Prostate gland (tissue), 2 donors: ENCODE measurements at regions not wholly inside any gene's neighbourhood (a gene's known extent, or its start where the extent isn't known, plus 50 kb on each side); places are given as distances from the start of the nearest gene placed in this dataset.

Source experiments
- POLR2A ChIP-seq: fragments of 450-650 bp; IDR thresholded peaks from one replicate; pipeline ENCODE4 v1.6.1; 2016; ENCODE audit warnings: antibody characterized with exemption, mild to moderate bottlenecking
- POLR2AphosphoS5 ChIP-seq: sonication (generic); formaldehyde crosslinking; IDR thresholded peaks from one replicate; pipeline ENCODE4 v1.6.1; 2017; ENCODE audit warnings: antibody characterized with exemption
- TF ChIP-seq, protein P1 (sequence below), 4 experiments: fragments of 200-600 bp in 2 of 4; fragments of 450-650 bp in 2 of 4; sonication (generic) in 2 of 4; IDR thresholded peaks; 1 replicate in 3 of 4; 2 replicates in 1 of 4; pipeline ENCODE4 v1.5.1; 2016 to 2019; ENCODE audit warnings: antibody characterized with exemption in 4 of 4, mild to moderate bottlenecking in 2 of 4, moderate library complexity in 2 of 4

DNA sequence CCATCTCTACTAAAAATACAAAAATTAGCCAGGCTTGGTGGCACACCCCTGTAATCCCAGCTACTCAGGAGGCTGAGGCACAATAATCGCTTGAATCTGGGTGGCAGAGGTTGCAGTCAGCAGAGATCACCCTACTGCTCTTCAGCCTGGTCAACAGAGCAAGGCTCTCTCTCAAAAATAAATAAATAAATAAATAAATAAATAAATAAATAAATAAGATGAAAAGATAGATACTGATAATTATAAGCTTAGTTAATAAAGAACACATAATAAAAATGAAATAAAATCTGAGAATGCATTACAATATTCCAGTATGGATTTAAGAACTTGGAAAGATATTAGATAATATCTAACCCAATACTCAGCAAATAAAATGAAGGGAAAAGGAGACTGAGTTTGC is 235.9 kb upstream of the DAB1 start:
- TF ChIP-seq, protein P1, sequence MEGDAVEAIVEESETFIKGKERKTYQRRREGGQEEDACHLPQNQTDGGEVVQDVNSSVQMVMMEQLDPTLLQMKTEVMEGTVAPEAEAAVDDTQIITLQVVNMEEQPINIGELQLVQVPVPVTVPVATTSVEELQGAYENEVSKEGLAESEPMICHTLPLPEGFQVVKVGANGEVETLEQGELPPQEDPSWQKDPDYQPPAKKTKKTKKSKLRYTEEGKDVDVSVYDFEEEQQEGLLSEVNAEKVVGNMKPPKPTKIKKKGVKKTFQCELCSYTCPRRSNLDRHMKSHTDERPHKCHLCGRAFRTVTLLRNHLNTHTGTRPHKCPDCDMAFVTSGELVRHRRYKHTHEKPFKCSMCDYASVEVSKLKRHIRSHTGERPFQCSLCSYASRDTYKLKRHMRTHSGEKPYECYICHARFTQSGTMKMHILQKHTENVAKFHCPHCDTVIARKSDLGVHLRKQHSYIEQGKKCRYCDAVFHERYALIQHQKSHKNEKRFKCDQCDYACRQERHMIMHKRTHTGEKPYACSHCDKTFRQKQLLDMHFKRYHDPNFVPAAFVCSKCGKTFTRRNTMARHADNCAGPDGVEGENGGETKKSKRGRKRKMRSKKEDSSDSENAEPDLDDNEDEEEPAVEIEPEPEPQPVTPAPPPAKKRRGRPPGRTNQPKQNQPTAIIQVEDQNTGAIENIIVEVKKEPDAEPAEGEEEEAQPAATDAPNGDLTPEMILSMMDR (IDR thresholded peaks at IDR 0.05): no peak
- no peak for TF ChIP-seq POLR2A
- no peak for TF ChIP-seq POLR2AphosphoS5
